Activated CD4-positive, alpha-beta memory T cell treated with anti-CD3 and anti-CD28 coated beads for 36 hours (primary cell): ENCODE measurements at regions not wholly inside any gene's neighbourhood (a gene's known extent, or its start where the extent isn't known, plus 50 kb on each side); places are given as distances from the start of the nearest gene placed in this dataset.

Experiments
- CTCF ChIA-PET: fragments of 350-600 bp; sonication (Branson Sonifier 250); formaldehyde crosslinking; loops from one replicate; lab custom pipeline; 2021; ENCODE audit warnings: antibody characterized with exemption, inconsistent platforms; lab: Charles Lee
- POLR2A ChIA-PET: fragments of 350-600 bp; sonication (Branson Sonifier 250); formaldehyde crosslinking; loops from one replicate; lab custom pipeline; 2021; ENCODE audit warnings: antibody characterized with exemption; lab: Charles Lee
- DNase-seq: peaks from one replicate; pipeline ENCODE4 v3.0.0-alpha.2; 2020
- H3K27ac Mint-ChIP-seq: one replicate; pipeline ENCODE4 v1.8.0; 2021; ENCODE audit warnings: mixed read lengths
- H3K27me3 Mint-ChIP-seq: one replicate; pipeline ENCODE4 v1.8.0; 2021; ENCODE audit warnings: mixed read lengths
- H3K36me3 Mint-ChIP-seq: one replicate; pipeline ENCODE4 v1.8.0; 2021; ENCODE audit warnings: mixed read lengths
- H3K4me1 Mint-ChIP-seq: one replicate; pipeline ENCODE4 v1.8.0; 2021; ENCODE audit warnings: low read depth, mixed read lengths
- H3K4me3 Mint-ChIP-seq: one replicate; pipeline ENCODE4 v1.8.0; 2021; ENCODE audit warnings: mild to moderate bottlenecking, mixed read lengths
- H3K9me3 Mint-ChIP-seq: one replicate; pipeline ENCODE4 v1.8.0; 2021; ENCODE audit warnings: mixed read lengths
- intact Hi-C: fragments of 100-400 bp; cut with micrococcal nuclease; formaldehyde crosslinking; loops from one replicate; pipeline ENCODE4 v1.15.1; 2023

- Mint-ChIP-seq H3K4me3 (no peak overlapping the region), H3K36me3 (no peaks in the 10 kb centered on the region), H3K4me1 (no peaks in the 10 kb centered on the region), H3K27me3 (no peaks in the 10 kb centered on the region), H3K9me3 (peaks cover 4% of the 10 kb centered on the region), H3K27ac (no peak overlapping the region)
- ChIA-PET CTCF (no interaction called here), POLR2A (no interaction called here)
- intact Hi-C loops, result no loop called here
- no peak for DNase-seq
Measured at GRCh38 chr5:6011199-6011598, 367.1 kb downstream of the MED10 start.

- Mint-ChIP-seq H3K27ac (no peak overlapping the region), H3K4me1 (no peaks in the 10 kb centered on the region), H3K9me3 (no peaks in the 10 kb centered on the region), H3K4me3 (no peak overlapping the region), H3K27me3 (no peaks in the 10 kb centered on the region), H3K36me3 (no peaks in the 10 kb centered on the region)
- CTCF ChIA-PET, result no interaction called here
- intact Hi-C loops, result no loop called here
- DNase-seq, result no peak
- POLR2A ChIA-PET, result no interaction called here
Measured at GRCh38 chr5:6006838-6007314, 371.5 kb downstream of the MED10 start.

GRCh38 chr5:6003040-6003825, 375.1 kb downstream of the MED10 start:
- H3K36me3 Mint-ChIP-seq, result no peaks in the 10 kb centered on the region
- DNase-seq, result no peak
- no peaks in the 10 kb centered on the region for H3K4me1 Mint-ChIP-seq
- H3K27me3 Mint-ChIP-seq, result no peaks in the 10 kb centered on the region
- no peaks in the 10 kb centered on the region for H3K9me3 Mint-ChIP-seq
- intact Hi-C loops, result no loop called here
- ChIA-PET POLR2A (no interaction called here), CTCF (no interaction called here)
- H3K27ac Mint-ChIP-seq, result no peak overlapping the region
- no peak overlapping the region for H3K4me3 Mint-ChIP-seq

- POLR2A ChIA-PET, result no interaction called here
- CTCF ChIA-PET, result no interaction called here
- intact Hi-C loops, result no loop called here
- Mint-ChIP-seq H3K36me3 (no peaks in the 10 kb centered on the region), H3K27ac (no peak overlapping the region), H3K27me3 (no peaks in the 10 kb centered on the region), H3K9me3 (peaks cover 11% of the 10 kb centered on the region), H3K4me1 (no peaks in the 10 kb centered on the region), H3K4me3 (no peak overlapping the region)
- DNase-seq, result no peak
Measured at GRCh38 chr5:6000867-6001266, 377.5 kb downstream of the MED10 start.

GRCh38 chr5:5995819-5996218, 382.5 kb downstream of the MED10 start:
- Mint-ChIP-seq H3K4me3 (no peak overlapping the region), H3K36me3 (peaks cover 2% of the 10 kb centered on the region), H3K27ac (no peak overlapping the region), H3K27me3 (no peaks in the 10 kb centered on the region), H3K9me3 (peaks cover 46% of the 10 kb centered on the region), H3K4me1 (no peaks in the 10 kb centered on the region)
- DNase-seq, result no peak
- POLR2A ChIA-PET, result no interaction called here
- intact Hi-C loops, result no loop called here
- CTCF ChIA-PET, result no interaction called here

- no peak overlapping the region for H3K27ac Mint-ChIP-seq
- H3K9me3 Mint-ChIP-seq, result peaks cover 3% of the 10 kb centered on the region
- no peak for DNase-seq
- H3K4me3 Mint-ChIP-seq, result no peak overlapping the region
- H3K4me1 Mint-ChIP-seq, result no peaks in the 10 kb centered on the region
- no peaks in the 10 kb centered on the region for H3K27me3 Mint-ChIP-seq
- ChIA-PET CTCF (no interaction called here), POLR2A (no interaction called here)
- H3K36me3 Mint-ChIP-seq, result no peaks in the 10 kb centered on the region
- intact Hi-C loops, result no loop called here
Measured at GRCh38 chr5:5986492-5987178, 391.7 kb downstream of the MED10 start.

- Mint-ChIP-seq H3K27me3 (no peaks in the 10 kb centered on the region), H3K27ac (no peak overlapping the region), H3K36me3 (no peaks in the 10 kb centered on the region), H3K9me3 (no peaks in the 10 kb centered on the region), H3K4me1 (no peaks in the 10 kb centered on the region), H3K4me3 (no peak overlapping the region)
- ChIA-PET CTCF (no interaction called here), POLR2A (no interaction called here)
- DNase-seq, result no peak
- intact Hi-C loops, result no loop called here
Measured at GRCh38 chr5:5985332-5985731, 393.0 kb downstream of the MED10 start.

- intact Hi-C loops, result no loop called here
- Mint-ChIP-seq H3K4me1 (no peaks in the 10 kb centered on the region), H3K27me3 (no peaks in the 10 kb centered on the region), H3K27ac (no peak overlapping the region), H3K4me3 (no peak overlapping the region), H3K36me3 (no peaks in the 10 kb centered on the region), H3K9me3 (no peaks in the 10 kb centered on the region)
- DNase-seq, result no peak
- ChIA-PET CTCF (no interaction called here), POLR2A (no interaction called here)
Measured at GRCh38 chr5:5983261-5983980, 394.9 kb downstream of the MED10 start.

GRCh38 chr5:5981562-5981961, 396.8 kb downstream of the MED10 start:
- no peaks in the 10 kb centered on the region for H3K4me1 Mint-ChIP-seq
- intact Hi-C loops, result no loop called here
- no peak overlapping the region for H3K4me3 Mint-ChIP-seq
- no peaks in the 10 kb centered on the region for H3K36me3 Mint-ChIP-seq
- no peak for DNase-seq
- H3K9me3 Mint-ChIP-seq, result no peaks in the 10 kb centered on the region
- no peak overlapping the region for H3K27ac Mint-ChIP-seq
- ChIA-PET CTCF (no interaction called here), POLR2A (no interaction called here)
- H3K27me3 Mint-ChIP-seq, result no peaks in the 10 kb centered on the region

- Mint-ChIP-seq H3K9me3 (no peaks in the 10 kb centered on the region), H3K4me1 (no peaks in the 10 kb centered on the region), H3K36me3 (no peaks in the 10 kb centered on the region), H3K27ac (no peak overlapping the region), H3K27me3 (no peaks in the 10 kb centered on the region), H3K4me3 (no peak overlapping the region)
- intact Hi-C loops, result no loop called here
- DNase-seq, result no peak
- CTCF ChIA-PET, result no interaction called here
- POLR2A ChIA-PET, result no interaction called here
Measured at GRCh38 chr5:5980538-5980895, 397.8 kb downstream of the MED10 start.

- no peak overlapping the region for H3K27ac Mint-ChIP-seq
- no peaks in the 10 kb centered on the region for H3K36me3 Mint-ChIP-seq
- no peaks in the 10 kb centered on the region for H3K4me1 Mint-ChIP-seq
- H3K9me3 Mint-ChIP-seq, result no peaks in the 10 kb centered on the region
- intact Hi-C loops, result no loop called here
- POLR2A ChIA-PET, result no interaction called here
- CTCF ChIA-PET, result no interaction called here
- H3K27me3 Mint-ChIP-seq, result no peaks in the 10 kb centered on the region
- no peak for DNase-seq
- no peak overlapping the region for H3K4me3 Mint-ChIP-seq
Measured at GRCh38 chr5:5979761-5980537, 398.4 kb downstream of the MED10 start.

- intact Hi-C loops, result no loop called here
- ChIA-PET POLR2A (no interaction called here), CTCF (no interaction called here)
- H3K4me1 Mint-ChIP-seq, result no peaks in the 10 kb centered on the region
- no peak overlapping the region for H3K4me3 Mint-ChIP-seq
- H3K9me3 Mint-ChIP-seq, result no peaks in the 10 kb centered on the region
- DNase-seq, result no peak
- no peak overlapping the region for H3K27ac Mint-ChIP-seq
- no peaks in the 10 kb centered on the region for H3K27me3 Mint-ChIP-seq
- H3K36me3 Mint-ChIP-seq, result no peaks in the 10 kb centered on the region
Measured at GRCh38 chr5:5979377-5979760, 399.0 kb downstream of the MED10 start.
